Skin epidermis (tissue), 12 donors: ENCODE measurements at regions not wholly inside any gene's neighbourhood (a gene's known extent, or its start where the extent isn't known, plus 50 kb on each side); places are given as distances from the start of the nearest gene placed in this dataset.
"Not testable (repeated sequence)": the region's sequence is repeated elsewhere in the genome, so short reads cannot be mapped to it uniquely, and the experiment has no call there.

ENCODE experiments used
- H3K27ac ChIP-seq, 21 experiments: fragments of 200-600 bp; sonication (generic) in 11 of 21; one replicate each; pipeline ENCODE4 v1.5.0; 2020; ENCODE audit warnings: mild to moderate bottlenecking in 3 of 21, inconsistent platforms in 2 of 21, moderate library complexity in 2 of 21
- H3K4me3 ChIP-seq, 7 experiments: fragments of 200-600 bp; sonication (generic) in 2 of 7; one replicate each; pipeline ENCODE4 v1.5.0; 2020; ENCODE audit warnings: inconsistent platforms in 2 of 7, mild to moderate bottlenecking in 2 of 7, moderate library complexity in 1 of 7

DNA sequence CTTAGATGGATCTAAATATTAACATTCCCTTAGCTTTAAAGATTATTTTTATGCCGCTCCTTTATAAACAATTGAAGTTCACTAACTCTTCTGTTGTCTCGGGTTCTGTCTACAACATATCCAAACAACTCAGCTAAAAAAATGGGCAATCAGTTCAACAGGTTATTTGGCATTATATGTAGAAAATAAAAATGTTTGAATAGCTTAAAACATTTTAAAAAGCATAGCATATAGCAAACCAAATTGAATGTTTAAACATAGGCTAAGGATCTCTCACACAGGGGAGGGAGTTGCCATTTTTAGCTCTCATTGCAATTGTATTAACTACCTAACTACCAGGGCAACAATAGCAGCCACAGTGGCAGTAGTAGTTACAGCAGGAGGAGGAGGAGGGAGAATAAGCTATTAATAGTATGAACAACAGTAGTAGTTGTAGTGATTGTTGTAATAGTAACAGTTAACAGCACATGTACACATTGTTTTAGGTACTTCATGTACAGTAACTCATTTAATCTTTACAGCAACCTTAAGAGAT lies 404.2 kb downstream of the KCNRG start:
- H3K4me3 ChIP-seq: no peak overlapping the region
- no peak overlapping the region for H3K27ac ChIP-seq

DNA sequence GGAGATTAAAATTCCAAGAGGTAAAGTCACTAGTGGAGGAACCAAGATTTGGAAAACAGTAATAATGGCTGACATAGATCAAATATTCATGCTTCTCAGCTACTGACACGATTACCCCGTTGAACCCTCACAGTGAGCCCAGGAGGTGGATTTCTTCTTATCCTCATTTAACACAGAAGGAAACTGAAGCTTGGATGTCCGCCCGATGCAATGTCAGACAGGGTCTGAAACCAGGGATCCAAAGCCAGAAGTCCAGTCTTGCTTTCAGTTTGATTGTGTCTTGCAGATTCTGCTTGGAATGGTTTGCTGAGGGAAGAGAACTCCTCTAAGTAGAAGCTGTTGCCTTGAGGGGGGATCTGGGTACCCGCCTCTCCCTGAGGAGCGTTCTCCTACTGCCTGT lies 404.7 kb downstream of the KCNRG start:
- no peak overlapping the region for H3K4me3 ChIP-seq
- peak overlapping the region in 1 of 21 experiments; percentile 16 for H3K27ac ChIP-seq

DNA sequence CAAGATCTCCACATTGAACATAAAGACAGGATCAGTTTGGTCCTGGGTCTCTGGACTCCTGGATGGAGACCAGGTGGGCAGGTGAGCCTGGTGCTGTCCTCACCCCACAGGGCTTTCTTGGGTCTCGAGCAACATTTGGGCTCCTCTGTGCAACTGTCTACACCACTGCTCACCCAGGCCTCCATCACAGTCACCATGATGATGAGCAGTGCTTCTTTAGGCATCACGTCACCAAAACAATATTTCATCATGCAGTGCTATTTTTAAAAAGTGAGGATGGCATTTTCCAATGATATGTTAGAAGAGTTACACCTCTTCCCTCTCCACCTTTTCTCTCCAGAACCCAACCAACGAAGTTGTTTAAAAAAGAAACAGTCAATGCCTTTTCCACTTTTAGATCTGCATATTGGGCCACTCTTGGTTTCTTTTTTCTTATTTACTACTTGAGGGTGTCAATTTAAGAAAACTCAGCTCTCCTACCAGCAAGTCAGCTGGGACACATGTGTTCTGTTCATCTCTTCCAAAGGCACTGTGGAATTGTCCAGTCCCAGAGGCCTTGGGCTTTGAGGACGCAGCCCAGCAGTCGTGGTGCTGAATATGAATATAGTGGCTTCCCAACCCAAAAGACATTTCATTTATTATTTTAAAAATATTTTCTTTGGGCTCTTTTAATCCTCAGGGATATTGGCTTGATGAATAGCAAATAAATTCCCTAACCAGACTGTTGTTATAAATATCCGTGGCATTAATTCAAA lies 405.7 kb downstream of the KCNRG start:
- H3K4me3 ChIP-seq: no peak overlapping the region
- H3K27ac ChIP-seq: no peak overlapping the region

DNA sequence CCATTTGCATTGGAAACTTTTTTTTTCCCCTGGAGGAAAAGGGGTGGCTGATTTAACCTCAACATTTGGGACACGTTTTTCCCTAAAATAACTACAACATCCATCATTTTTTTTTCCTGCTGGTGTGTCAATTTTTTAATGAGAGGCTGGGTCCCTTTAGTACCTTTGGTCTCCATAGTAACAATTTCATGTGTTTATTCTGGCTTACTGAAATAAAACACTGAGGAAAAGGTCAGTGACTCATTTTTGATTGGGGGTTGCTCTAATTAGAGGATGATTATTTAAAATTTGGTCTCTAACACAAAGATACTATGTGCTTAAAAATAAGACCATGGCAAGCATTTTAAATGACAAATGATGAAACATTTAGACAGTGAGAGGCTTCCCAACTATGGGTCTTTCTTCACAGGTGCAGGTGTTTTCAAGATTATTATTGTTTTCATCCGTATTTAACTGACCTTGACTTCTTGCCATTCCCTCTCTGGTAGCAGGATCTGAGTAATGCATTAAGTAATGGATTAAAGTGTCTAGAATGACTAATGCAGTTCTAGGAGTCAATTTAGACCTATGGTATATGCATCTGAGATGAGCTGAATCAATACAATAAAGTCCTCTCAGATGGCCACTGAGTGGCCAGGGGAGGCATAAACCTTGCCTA lies 406.4 kb downstream of the KCNRG start:
- H3K4me3 ChIP-seq: no peak overlapping the region
- H3K27ac ChIP-seq: no peak overlapping the region

DNA sequence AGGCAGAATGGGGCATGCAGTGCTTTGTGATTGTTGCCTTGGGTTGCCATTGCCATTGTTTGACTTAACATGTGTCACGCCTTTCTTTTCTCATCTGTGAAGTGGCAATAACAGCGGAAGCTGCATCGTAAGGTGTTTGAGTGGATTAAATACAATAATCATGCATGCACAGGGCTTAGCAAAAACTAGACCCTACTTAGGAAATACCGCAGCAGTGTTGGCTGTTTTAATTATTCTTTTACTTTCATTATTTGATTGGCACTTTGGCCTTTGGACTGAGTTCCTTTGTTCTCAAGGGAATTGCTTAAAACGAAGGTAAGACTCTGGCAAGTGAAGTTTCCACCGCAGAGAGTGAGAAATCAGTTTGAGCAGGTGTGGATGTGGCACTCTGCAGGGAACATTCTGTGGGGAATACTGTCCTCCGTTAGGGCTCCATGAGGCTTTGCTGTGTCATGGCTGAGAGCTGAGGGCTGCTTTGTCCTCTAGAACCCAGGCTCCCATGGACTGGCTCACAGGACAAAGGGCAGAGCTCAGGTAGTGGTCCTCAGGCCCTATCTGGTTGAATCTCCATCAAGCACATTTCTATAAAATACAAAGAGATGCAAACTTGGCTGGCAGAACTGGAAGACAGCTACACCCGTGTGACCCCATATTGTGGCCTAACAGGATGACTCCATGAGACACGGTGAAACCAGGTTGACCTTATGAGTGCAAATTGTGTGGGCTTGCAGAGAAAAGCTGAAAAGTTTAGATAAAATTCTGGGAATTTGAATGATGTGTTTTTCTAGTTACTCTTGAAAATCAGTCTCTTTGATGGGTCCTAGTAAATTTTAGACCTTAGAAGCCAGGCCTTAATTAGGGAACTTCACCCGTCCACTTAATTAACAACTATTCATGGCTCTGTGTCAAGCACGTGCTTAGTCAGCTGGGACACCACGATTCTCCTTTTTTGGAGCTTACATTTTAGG lies 407.2 kb downstream of the KCNRG start:
- Histone ChIP-seq H3K27ac (peak overlapping the region in 4 of 21 experiments; percentile 2 to 71 (median 25)), H3K4me3 (no peak overlapping the region)

DNA sequence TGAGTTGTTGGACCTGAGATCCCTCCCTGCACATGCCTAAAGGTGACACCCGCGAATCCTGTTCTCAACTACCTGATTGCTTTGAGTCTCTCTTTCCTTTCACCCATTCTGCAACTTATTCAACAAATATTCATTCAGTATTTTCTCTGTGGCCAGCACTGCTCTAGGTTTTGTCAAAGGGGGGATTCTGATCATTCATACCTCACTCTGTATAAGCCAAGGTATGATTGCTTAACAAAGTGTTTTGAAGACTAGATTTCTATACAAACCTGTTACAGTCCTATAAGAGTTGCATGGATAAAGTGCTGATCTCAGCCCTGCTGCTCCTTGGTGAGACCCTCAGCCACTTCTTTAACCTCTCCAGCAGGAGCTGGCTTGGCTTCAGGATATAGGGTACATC lies 409.7 kb downstream of the KCNRG start:
- Histone ChIP-seq H3K27ac (no peak overlapping the region), H3K4me3 (no peak overlapping the region)

DNA sequence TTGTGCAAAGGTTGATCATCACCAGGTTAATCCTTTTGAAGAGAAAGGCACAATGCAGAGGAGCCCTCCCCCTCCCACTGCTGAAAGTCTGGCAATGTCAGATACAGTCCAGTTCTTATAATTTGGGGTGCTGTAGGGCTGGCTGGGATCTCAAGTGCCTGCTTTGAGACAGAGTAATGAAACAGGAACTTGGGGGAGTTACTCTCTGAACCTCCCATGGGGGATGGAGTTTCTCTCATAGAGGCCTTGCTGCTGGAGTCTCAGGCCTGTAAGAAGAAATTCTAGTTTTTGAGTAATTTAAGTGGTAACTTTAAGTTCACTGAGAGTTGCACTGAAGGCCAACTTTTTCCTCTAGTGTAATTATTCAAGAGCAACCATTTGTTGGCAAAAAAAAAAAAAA lies 410.5 kb downstream of the KCNRG start:
- no peak overlapping the region for H3K4me3 ChIP-seq
- H3K27ac ChIP-seq: no peak overlapping the region

GRCh38 chr13:50426927-50427326 lies 411.7 kb downstream of the KCNRG start:
- no peak overlapping the region for H3K27ac ChIP-seq

DNA sequence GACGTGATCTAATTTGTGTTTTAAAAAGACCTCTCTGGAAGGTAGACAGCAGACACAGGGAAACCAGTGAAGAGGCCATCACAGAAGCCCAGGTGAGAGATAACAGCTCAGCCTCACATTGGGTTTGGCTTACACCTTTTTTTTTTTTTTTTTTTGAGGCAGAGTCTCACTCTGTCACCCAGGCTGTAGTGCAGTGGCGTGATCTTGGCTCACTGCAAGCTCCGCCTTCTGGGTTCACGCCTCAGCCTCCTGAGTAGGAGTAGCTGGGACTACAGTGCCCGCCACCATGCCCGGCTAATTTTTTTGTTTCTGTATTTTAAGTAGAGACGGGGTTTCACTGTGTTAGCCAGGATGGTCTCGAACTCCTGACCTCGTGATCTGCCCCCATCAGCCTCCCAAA lies 412.3 kb downstream of the KCNRG start:
- not testable (repeated sequence) for H3K4me3 ChIP-seq, H3K27ac ChIP-seq

More at GRCh38 chr13:50426927-50427326, 411.7 kb downstream of the KCNRG start:
- no peak overlapping the region for H3K4me3 ChIP-seq

- no peak overlapping the region for H3K27ac ChIP-seq
Measured at GRCh38 chr13:50428183-50428877, 413.1 kb downstream of the KCNRG start.

GRCh38 chr13:50435011-50435410 lies 408.5 kb downstream of the DLEU7 start:
- Histone ChIP-seq H3K27ac (no peak overlapping the region), H3K4me3 (no peak overlapping the region)

More at GRCh38 chr13:50428183-50428877, 413.1 kb downstream of the KCNRG start:
- no peak overlapping the region for H3K4me3 ChIP-seq

DNA sequence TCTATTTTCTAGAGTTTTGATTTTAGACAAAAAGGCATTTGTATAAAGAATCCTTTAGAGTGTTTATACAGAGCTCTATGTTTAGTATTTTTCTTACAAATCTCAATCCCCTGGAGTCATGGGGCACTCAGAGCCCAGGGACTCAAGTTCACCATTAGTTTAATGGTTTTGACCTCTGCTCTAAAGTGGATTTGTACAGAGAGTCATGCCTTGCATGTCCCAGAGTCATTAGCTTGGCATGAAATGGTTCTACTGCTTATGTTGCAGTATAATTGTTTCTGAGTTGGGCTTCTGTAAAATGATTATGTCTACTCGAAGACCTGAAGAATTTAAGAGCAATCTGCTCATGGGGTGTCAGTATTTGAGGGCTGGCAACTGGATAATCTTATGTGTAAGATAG lies 406.2 kb downstream of the DLEU7 start:
- H3K27ac ChIP-seq: no peak overlapping the region

DNA sequence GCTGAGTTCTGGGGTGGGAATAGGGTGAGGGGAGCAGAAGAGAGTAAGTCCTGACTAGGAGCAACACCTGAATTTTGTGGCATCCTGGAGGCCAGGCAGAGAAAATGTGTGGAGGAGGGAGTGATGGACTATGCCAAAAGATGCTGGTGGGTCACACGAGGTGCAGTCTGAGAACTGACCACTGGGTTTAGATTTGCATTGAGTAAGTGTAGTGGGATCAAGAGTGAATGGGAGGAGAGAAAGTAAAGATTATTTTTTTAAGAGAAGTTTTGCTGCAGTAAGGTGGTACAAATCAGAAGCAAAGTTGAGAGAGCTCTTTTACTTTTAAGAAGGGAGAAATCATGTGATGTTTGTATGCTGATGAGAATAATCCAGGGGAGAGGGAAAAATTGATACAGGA lies 405.1 kb downstream of the DLEU7 start:
- Histone ChIP-seq H3K4me3 (no peak overlapping the region), H3K27ac (no peak overlapping the region)

More for the DNA sequence above, 406.2 kb downstream of the DLEU7 start:
- H3K4me3 ChIP-seq: no peak overlapping the region

GRCh38 chr13:50441130-50441529 lies 402.4 kb downstream of the DLEU7 start:
- Histone ChIP-seq H3K27ac (no peak overlapping the region), H3K4me3 (no peak overlapping the region)

GRCh38 chr13:50444726-50445125 lies 398.8 kb downstream of the DLEU7 start:
- no peak overlapping the region for H3K27ac ChIP-seq
- no peak overlapping the region for H3K4me3 ChIP-seq

DNA sequence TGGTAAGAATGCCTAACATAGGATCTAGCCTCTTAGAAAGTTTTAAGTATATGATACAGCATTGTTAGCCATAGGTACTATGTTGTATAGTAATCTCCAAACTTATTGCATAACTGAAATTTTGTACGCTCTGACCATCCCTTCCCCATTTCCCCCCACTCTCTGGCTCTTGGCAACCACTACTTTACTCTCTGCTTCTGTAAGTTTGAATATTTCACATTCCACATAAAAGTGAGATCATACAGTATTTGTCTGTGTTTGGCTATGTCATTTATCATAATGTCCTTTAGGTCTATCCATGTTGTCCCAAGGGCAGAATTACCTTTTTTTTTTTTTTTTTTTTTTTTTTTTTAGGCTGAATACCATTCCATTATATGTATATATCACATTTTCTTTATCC lies 396.9 kb downstream of the DLEU7 start:
- no peak overlapping the region for H3K27ac ChIP-seq
- H3K4me3 ChIP-seq: no peak overlapping the region

- peak overlapping the region in 2 of 21 experiments; percentile 15 to 26 for H3K27ac ChIP-seq
- H3K4me3 ChIP-seq: no peak overlapping the region
Measured at GRCh38 chr13:50448535-50448998, 394.9 kb downstream of the DLEU7 start.

- peak overlapping the region in 2 of 21 experiments; percentile 15 to 26 for H3K27ac ChIP-seq
Measured at GRCh38 chr13:50449465-50449864, 394.0 kb downstream of the DLEU7 start.

DNA sequence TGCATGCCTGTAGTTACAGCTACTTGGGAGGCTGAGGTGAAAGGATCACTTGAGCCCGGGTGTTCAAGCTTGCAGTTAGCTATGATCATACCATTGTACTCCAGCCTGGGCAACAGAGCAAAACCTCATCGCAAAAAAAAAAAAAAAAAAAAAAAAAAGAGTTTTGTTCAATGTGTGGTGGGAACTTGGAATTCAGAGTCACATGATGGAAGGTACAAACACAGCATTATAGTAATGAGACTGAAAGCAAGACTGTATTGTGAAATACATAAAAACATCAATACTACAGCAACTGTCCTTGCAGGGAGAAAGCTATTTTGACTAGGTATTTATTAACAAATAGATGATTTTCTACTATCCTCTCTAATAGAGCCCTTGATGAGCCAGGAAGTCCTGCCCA lies 393.2 kb downstream of the DLEU7 start:
- H3K4me3 ChIP-seq: no peak overlapping the region
- no peak overlapping the region for H3K27ac ChIP-seq

More at GRCh38 chr13:50449465-50449864, 394.0 kb downstream of the DLEU7 start:
- H3K4me3 ChIP-seq: no peak overlapping the region
